GM18526 (cell line): ENCODE measurements at regions not wholly inside any gene's neighbourhood (a gene's known extent, or its start where the extent isn't known, plus 50 kb on each side); places are given as distances from the start of the nearest gene placed in this dataset.

Source experiments
- POLR2A ChIP-seq: IDR thresholded peaks from 3 replicates; pipeline ENCODE4 v1.6.1; 2011; ENCODE audit not compliant: insufficient read length; ENCODE audit errors: extremely low read depth

GRCh38 chr3:44099566-44100297, 142.0 kb upstream of the TOPAZ1 start:
- no peak for TF ChIP-seq POLR2A

- no peak for TF ChIP-seq POLR2A
Measured at GRCh38 chr3:44100298-44100695, 141.4 kb upstream of the TOPAZ1 start.

DNA sequence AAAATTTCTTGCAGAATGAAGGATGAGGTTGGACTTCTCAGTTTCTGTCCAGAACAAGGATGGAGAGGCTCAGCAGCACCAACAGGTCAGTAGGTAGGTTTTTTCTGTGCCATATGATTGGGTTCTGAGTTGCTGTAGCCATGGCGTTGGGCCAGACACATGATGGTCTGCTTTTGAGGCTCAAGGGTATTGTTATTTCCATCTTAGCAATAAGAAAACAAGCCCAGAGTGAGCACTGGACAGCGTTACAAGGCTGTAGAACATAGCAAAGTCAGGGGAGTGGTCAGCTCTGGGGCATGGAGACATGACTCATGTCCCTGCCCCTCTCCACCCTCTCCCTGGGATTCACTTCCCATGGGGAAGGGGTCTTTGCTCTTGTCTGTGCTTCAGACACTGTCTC, 137.6 kb upstream of the TOPAZ1 start:
- TF ChIP-seq POLR2A: no peak

GRCh38 chr3:44104668-44105321, 136.9 kb upstream of the TOPAZ1 start:
- TF ChIP-seq POLR2A: no peak

- TF ChIP-seq POLR2A: no peak
Measured at GRCh38 chr3:44105571-44105970, 136.1 kb upstream of the TOPAZ1 start.

- TF ChIP-seq POLR2A: no peak
Measured at GRCh38 chr3:44106756-44107155, 134.9 kb upstream of the TOPAZ1 start.

DNA sequence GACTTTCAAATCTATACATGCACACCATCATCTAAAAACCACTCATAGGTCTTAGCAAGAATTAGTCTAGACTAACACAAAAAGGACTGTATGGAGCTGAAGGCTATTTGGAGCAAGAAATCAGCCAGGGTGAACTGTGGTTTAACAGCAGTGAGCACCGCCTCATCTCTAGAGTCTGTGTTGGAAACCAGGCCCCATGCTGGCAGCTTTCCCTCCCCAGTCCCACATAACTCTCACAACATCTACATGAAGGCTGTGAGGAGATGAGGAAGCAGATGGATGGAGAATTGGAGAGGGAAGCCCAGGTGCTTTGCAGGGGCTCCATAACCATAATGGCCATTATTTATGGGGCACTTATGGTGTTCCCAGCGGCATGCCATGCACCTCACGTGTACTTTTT, 133.2 kb upstream of the TOPAZ1 start:
- no peak for TF ChIP-seq POLR2A

DNA sequence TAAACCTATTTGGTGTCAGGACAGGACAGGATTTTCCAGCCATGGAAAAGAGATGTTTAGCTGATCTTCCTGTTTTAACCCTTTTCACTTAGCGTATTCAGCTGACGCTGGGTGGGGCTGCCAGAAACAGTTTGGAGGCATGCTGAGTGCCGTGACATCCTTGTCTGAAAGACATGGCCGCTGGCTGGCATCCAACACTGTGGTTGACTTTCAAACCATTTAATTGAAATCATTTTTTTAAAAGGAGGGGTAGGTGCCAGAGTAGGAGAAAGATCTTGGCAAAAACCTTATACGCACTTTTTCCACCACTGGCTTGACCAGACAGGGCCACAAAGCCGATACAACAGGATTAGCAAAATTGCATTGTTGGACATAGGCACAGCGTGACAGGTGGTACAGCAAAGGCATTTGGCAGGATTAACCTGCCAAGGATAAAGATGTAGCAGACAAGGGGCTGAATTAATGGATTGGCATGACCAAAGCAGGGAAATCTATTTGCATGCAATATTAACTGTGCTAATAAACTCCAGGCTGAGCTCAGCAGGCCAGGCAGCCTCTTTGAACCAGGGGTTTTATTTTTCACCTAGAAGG, 131.8 kb upstream of the TOPAZ1 start:
- no peak for TF ChIP-seq POLR2A

GRCh38 chr3:44110648-44111047, 131.0 kb upstream of the TOPAZ1 start:
- TF ChIP-seq POLR2A: no peak

- TF ChIP-seq POLR2A: no peak
Measured at GRCh38 chr3:44111482-44111881, 130.2 kb upstream of the TOPAZ1 start.

DNA sequence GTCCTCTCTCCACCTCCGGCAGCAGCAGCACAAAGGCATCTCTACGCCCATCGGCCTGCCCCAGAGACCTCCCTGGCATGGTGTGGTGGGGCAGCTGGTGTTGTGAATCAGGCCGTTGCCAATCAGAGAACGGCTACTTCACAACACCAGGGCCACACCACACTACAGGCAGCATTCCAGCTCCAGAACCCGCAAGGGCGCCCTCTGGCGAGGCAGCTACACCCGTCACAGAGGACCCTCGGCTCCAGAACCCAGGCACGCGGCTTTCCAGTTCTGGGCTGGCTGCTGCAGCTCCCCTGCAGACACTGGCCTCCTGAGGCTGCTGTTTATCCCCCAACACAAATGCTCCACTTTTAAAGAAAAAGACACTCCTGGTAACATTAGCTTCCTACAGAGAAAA, 127.5 kb upstream of the TOPAZ1 start:
- no peak for TF ChIP-seq POLR2A

DNA sequence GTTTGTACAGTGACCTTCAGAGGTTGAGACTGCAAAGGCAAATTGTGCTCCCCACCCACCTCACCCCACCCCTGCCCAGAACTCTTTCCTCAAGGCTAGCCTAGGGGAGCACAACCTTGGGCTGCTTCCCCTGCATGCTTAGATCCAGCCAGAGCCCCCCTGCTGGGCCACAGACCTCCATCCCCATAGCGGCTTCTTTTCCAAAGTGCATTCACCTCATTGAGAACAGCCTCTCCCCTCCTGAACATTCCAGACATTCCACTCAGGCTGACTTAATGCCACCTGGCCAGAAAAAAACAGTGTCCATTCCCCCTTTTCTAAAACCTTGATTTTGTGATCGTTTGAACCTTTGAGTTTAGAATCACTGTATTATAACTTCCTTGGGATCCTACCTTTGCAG, 124.4 kb upstream of the TOPAZ1 start:
- no peak for TF ChIP-seq POLR2A

DNA sequence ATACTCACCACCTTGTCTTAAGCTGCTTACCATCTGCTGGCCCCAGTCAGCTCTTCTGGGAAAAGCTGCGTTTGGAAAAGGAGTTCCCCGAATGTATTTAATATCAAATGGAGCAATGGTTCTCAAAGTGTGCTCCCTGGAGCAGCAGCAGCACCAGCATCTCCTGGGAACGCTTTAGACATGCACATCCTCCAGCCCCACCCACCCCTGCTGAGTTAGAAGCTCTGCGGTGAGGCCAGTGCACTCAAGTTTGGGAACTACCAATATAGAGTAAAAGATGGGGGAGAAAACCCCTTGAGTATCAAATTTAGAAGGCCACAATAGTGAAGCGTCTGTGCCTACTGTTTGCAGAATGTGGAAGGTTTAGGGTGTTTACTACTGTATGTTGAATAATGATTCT, 124.0 kb upstream of the TOPAZ1 start:
- no peak for TF ChIP-seq POLR2A

DNA sequence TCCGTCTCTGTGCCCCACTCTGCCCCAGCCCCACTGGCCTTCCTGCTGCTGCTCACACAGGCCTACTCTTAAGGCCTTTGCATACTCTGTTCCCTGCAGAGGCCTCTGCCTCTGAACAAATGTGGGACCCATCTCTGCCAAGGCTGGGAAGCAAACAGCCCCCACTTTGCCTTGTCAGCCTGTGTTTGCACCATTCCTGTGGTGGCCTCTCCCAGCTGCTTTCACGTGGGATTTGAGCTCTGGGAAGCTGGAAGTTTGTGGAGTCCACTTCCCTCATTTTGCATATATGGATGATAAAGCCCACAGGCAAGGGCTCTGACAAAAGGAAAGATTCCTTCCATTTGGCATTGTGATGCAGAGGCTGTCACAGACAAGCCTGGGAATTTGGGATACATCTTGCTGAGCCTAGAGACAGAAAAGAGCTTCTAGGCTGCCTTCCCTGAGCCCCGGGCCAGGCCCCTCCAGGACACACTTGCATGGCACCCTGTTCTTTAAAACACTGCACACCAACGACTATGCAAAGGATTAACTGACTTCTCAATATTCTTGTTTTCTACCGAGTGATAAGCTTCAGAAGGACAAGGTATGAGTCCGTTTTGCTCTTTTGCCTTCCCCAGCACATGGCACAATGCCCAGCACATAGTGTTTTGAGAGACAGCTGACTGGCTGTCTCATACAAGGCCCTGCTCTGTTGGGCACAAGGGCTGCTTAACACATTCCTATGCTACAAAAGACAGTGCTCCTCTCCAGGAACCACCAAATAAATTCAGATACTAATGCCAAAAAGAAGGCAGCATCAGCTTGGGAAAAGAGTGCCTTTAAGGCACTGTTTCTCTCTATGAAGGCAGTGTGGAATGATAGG, 120.7 kb upstream of the TOPAZ1 start:
- no peak for TF ChIP-seq POLR2A

GRCh38 chr3:44125246-44125645, 116.4 kb upstream of the TOPAZ1 start:
- TF ChIP-seq POLR2A: no peak

DNA sequence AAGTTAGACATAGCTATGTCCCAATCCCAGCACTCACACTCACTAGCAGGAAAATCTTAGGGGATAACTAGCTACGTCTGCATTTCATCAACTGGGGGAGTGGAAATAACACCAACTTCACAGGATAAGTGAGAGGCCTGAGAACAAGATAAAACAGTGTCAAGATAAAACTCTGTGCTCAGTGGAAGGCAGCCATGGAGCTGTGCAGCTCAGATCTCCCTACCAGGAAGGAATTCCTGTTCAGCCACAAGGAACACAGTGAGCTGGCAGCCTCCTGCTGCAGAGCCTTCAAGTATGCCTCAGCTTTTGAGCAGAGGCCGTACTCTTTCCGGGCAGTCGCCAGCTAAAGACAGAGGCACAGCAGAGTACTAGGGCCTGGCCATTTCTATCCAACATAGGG, 115.8 kb upstream of the TOPAZ1 start:
- no peak for TF ChIP-seq POLR2A
